ENCODE measurements at regions not wholly inside any gene's neighbourhood (a gene's known extent, or its start where the extent isn't known, plus 50 kb on each side); places are given as distances from the start of the nearest gene placed in this dataset.

DNA sequence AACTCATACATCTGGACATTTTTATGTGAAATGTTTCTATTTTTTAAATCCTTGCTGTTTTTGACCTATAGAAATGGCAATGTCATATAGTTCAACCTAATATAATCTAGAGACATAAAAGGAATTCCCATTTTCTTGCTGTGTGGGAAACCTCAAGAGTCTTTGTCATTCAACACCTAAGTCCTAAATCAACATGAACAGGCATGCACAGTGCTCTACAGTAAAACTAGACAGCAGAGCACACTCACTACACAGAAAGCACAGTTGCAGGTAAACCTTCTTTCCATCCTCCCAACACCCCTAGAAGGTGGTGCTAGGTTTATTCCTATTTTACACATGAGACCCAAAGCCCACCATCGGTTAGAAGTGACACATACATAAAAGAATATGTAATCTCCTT is 79.1 kb upstream of the C1QTNF7 start:
- TF ChIP-seq CTCF (IDR thresholded peaks at IDR 0.05; ENCODE audit: insufficient read depth, low read depth, low read length) (no peak), EZH2 (IDR thresholded peaks at IDR 0.05; ENCODE audit: insufficient read depth, low read length) (no peak)

Measured in astrocyte (in vitro differentiated cells and primary cell).